ENCODE measurements at regions not wholly inside any gene's neighbourhood (a gene's known extent, or its start where the extent isn't known, plus 50 kb on each side); places are given as distances from the start of the nearest gene placed in this dataset.
"Not testable (repeated sequence)": the region's sequence is repeated elsewhere in the genome, so short reads cannot be mapped to it uniquely, and the experiment has no call there.

DNA sequence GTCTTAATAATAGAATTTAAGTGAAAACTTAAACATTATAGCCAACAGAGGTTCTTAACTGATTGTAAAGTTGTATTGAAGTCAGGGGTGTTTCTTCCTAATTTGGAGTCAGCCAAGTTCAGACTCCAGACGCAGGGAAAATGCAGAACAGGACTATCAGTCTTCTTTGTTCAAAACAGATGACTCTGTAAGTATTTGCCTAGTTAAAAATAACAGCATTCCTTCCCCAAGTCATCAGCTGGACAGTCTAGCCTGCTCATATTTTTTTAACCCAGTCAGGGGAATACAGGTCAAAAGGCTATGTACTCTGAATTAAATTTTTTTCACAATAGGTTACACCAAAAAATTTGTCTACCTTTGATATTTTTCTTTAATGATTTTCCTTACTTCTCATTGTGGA lies 73.8 kb upstream of the DCLK2 start:
- no peak overlapping the region for H3K27ac Mint-ChIP-seq
- ATAC-seq (replicated peaks in 1 of 2), result no peak
- H3K36me3 Mint-ChIP-seq (ENCODE audit: insufficient read depth in 2 of 2), result no peaks in the 10 kb centered on the region
- H3K4me3 Mint-ChIP-seq, result no peak overlapping the region
- peaks cover 17% of the 10 kb centered on the region for H3K27me3 Mint-ChIP-seq (ENCODE audit: low read depth)
- H3K4me1 Mint-ChIP-seq (ENCODE audit: low read depth), result no peaks in the 10 kb centered on the region
- H3K9me3 Mint-ChIP-seq, result no peaks in the 10 kb centered on the region
- DNase-seq, result no peak

DNA sequence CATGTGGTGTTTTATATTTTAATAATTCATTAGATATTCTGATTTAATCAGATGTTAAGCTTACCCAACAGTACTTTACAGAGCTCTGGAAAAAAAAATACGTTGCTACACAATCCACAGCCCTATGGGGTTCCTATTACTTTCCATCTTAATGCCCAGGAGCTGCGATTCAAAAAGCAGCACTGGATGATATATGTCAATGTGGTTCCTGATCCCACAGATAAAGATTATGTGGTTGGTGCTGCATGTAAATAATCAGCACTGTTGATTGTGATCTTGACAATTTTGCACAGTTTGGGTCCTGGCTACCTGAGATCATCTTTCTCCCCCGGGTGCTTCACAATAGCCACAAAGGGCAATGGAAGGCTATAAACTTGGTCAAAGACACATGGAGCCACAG lies 72.7 kb upstream of the DCLK2 start:
- H3K27ac Mint-ChIP-seq, result no peak overlapping the region
- peaks cover 17% of the 10 kb centered on the region for H3K27me3 Mint-ChIP-seq (ENCODE audit: low read depth)
- no peaks in the 10 kb centered on the region for H3K4me1 Mint-ChIP-seq (ENCODE audit: low read depth)
- H3K4me3 Mint-ChIP-seq, result no peak overlapping the region
- DNase-seq, result no peak
- H3K36me3 Mint-ChIP-seq (ENCODE audit: insufficient read depth in 2 of 2), result no peaks in the 10 kb centered on the region
- ATAC-seq (replicated peaks in 1 of 2), result no peak
- H3K9me3 Mint-ChIP-seq, result no peaks in the 10 kb centered on the region

GRCh38 chr4:150006197-150006596 lies 72.0 kb upstream of the DCLK2 start:
- no peaks in the 10 kb centered on the region for H3K4me1 Mint-ChIP-seq (ENCODE audit: low read depth)
- H3K36me3 Mint-ChIP-seq (ENCODE audit: insufficient read depth in 2 of 2), result no peaks in the 10 kb centered on the region
- H3K4me3 Mint-ChIP-seq, result no peak overlapping the region
- no peak for DNase-seq
- H3K27me3 Mint-ChIP-seq (ENCODE audit: low read depth), result peaks cover 17% of the 10 kb centered on the region
- H3K9me3 Mint-ChIP-seq, result no peaks in the 10 kb centered on the region
- no peak overlapping the region for H3K27ac Mint-ChIP-seq
- no peak for ATAC-seq (replicated peaks in 1 of 2)

GRCh38 chr4:150007512-150007911 lies 70.7 kb upstream of the DCLK2 start:
- H3K27ac Mint-ChIP-seq, result no peak overlapping the region
- H3K4me1 Mint-ChIP-seq (ENCODE audit: low read depth), result no peaks in the 10 kb centered on the region
- DNase-seq (no peak), ATAC-seq (replicated peaks in 1 of 2) (no peak)
- H3K27me3 Mint-ChIP-seq (ENCODE audit: low read depth), result peaks cover 17% of the 10 kb centered on the region
- no peaks in the 10 kb centered on the region for H3K36me3 Mint-ChIP-seq (ENCODE audit: insufficient read depth in 2 of 2)
- H3K9me3 Mint-ChIP-seq, result no peaks in the 10 kb centered on the region
- no peak overlapping the region for H3K4me3 Mint-ChIP-seq

DNA sequence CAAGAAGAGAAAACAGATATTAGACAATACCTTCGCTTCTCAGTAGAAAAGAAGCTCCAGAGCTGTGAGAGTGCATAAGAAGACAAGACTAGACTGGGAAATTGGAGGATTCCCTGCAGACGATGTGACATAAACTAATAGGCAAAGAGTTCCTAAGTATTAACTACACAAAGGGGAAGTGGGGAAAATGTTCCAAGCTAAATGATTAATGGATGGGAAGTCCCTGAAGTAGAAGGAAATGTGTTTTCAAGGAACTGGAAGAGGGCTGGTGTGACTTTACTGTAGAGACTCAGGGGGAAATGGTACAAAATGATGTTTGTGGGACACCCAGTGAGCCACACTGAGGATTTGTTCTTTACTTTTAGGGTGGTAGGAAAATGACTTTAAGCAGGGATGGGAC lies 69.7 kb upstream of the DCLK2 start:
- Mint-ChIP-seq H3K4me3 (no peak overlapping the region), H3K9me3 (no peaks in the 10 kb centered on the region), H3K27me3 (ENCODE audit: low read depth) (peaks cover 11% of the 10 kb centered on the region), H3K36me3 (ENCODE audit: insufficient read depth in 2 of 2) (no peaks in the 10 kb centered on the region), H3K4me1 (ENCODE audit: low read depth) (no peaks in the 10 kb centered on the region), H3K27ac (no peak overlapping the region)
- DNase-seq (no peak), ATAC-seq (replicated peaks in 1 of 2) (no peak)

DNA sequence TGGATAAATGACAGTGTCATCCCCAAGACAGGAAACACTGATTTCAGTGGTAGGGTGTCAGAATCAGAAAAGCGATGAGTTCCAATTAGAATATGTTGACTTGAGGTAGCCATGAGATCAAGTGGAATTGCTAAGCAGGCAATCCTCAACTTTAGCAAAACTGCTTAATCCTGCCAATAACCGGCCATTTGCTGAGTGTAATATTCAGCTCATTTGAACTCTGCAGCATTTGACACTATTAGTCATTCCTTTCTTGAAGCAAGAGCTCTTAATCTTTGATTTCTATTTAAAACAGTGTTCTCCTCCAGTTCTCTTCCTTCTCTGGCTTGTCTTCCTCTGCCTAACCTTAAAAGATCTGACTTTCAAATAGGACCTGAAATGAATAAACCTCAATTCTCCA lies 68.7 kb upstream of the DCLK2 start:
- Mint-ChIP-seq H3K36me3 (ENCODE audit: insufficient read depth in 2 of 2) (no peaks in the 10 kb centered on the region), H3K4me3 (no peak overlapping the region), H3K27ac (no peak overlapping the region), H3K9me3 (no peaks in the 10 kb centered on the region), H3K4me1 (ENCODE audit: low read depth) (no peaks in the 10 kb centered on the region), H3K27me3 (ENCODE audit: low read depth) (peaks cover 11% of the 10 kb centered on the region)
- DNase-seq (no peak), ATAC-seq (replicated peaks in 1 of 2) (no peak)

GRCh38 chr4:150010525-150011126 lies 67.6 kb upstream of the DCLK2 start:
- peaks cover 4% of the 10 kb centered on the region for H3K27me3 Mint-ChIP-seq (ENCODE audit: low read depth)
- H3K36me3 Mint-ChIP-seq (ENCODE audit: insufficient read depth in 2 of 2), result no peaks in the 10 kb centered on the region
- no peak overlapping the region for H3K27ac Mint-ChIP-seq
- H3K9me3 Mint-ChIP-seq, result no peaks in the 10 kb centered on the region
- no peak for ATAC-seq (replicated peaks in 1 of 2)
- no peak for DNase-seq
- H3K4me3 Mint-ChIP-seq, result no peak overlapping the region
- H3K4me1 Mint-ChIP-seq (ENCODE audit: low read depth), result no peaks in the 10 kb centered on the region

GRCh38 chr4:150012851-150013360 lies 65.3 kb upstream of the DCLK2 start:
- H3K27ac Mint-ChIP-seq, result no peak overlapping the region

GRCh38 chr4:150015910-150016309 lies 62.3 kb upstream of the DCLK2 start:
- not testable (repeated sequence) for H3K4me3 Mint-ChIP-seq; DNase-seq; H3K27ac Mint-ChIP-seq; H3K9me3 Mint-ChIP-seq; ATAC-seq (replicated peaks in 1 of 2); H3K36me3 Mint-ChIP-seq (ENCODE audit: insufficient read depth in 2 of 2); H3K4me1 Mint-ChIP-seq (ENCODE audit: low read depth)
- H3K27me3 Mint-ChIP-seq (ENCODE audit: low read depth), result peaks cover 27% of the 10 kb centered on the region

More at GRCh38 chr4:150012851-150013360, 65.3 kb upstream of the DCLK2 start:
- Mint-ChIP-seq H3K4me1 (ENCODE audit: low read depth) (no peaks in the 10 kb centered on the region), H3K4me3 (no peak overlapping the region), H3K27me3 (ENCODE audit: low read depth) (peaks cover 19% of the 10 kb centered on the region), H3K36me3 (ENCODE audit: insufficient read depth in 2 of 2) (no peaks in the 10 kb centered on the region), H3K9me3 (peaks cover 0 to 5% of the 10 kb centered on the region in 2 donors)
- DNase-seq (no peak), ATAC-seq (replicated peaks in 1 of 2) (no peak)

- not testable (repeated sequence) for H3K27ac Mint-ChIP-seq; ATAC-seq (replicated peaks in 1 of 2); H3K4me1 Mint-ChIP-seq (ENCODE audit: low read depth); H3K36me3 Mint-ChIP-seq (ENCODE audit: insufficient read depth in 2 of 2); H3K4me3 Mint-ChIP-seq; H3K9me3 Mint-ChIP-seq; DNase-seq
- peaks cover 27% of the 10 kb centered on the region for H3K27me3 Mint-ChIP-seq (ENCODE audit: low read depth)
These were observed 61.6 kb upstream of the DCLK2 start for GRCh38 chr4:150016621-150017020.

GRCh38 chr4:150018257-150018656 lies 60.0 kb upstream of the DCLK2 start:
- Mint-ChIP-seq H3K27ac (no peak overlapping the region), H3K36me3 (ENCODE audit: insufficient read depth in 2 of 2) (no peaks in the 10 kb centered on the region), H3K4me3 (no peak overlapping the region), H3K27me3 (ENCODE audit: low read depth) (peaks cover 35% of the 10 kb centered on the region), H3K4me1 (ENCODE audit: low read depth) (no peaks in the 10 kb centered on the region), H3K9me3 (peaks cover 0 to 5% of the 10 kb centered on the region in 2 donors)
- ATAC-seq (replicated peaks in 1 of 2), result no peak
- no peak for DNase-seq

- peaks cover 5 to 8% of the 10 kb centered on the region in 2 donors for H3K9me3 Mint-ChIP-seq
These were observed 56.8 kb upstream of the DCLK2 start for GRCh38 chr4:150021483-150021882.

GRCh38 chr4:150023489-150023888 lies 54.8 kb upstream of the DCLK2 start:
- no peak for ATAC-seq (replicated peaks in 1 of 2)
- DNase-seq, result no peak
- no peaks in the 10 kb centered on the region for H3K4me1 Mint-ChIP-seq (ENCODE audit: low read depth)
- H3K27ac Mint-ChIP-seq, result no peak overlapping the region
- peaks cover 9 to 11% of the 10 kb centered on the region in 2 donors for H3K9me3 Mint-ChIP-seq
- H3K4me3 Mint-ChIP-seq, result no peak overlapping the region
- H3K27me3 Mint-ChIP-seq (ENCODE audit: low read depth), result peaks cover 14% of the 10 kb centered on the region
- peaks cover 3 to 4% of the 10 kb centered on the region in 2 donors for H3K36me3 Mint-ChIP-seq (ENCODE audit: insufficient read depth in 2 of 2)

More at GRCh38 chr4:150021483-150021882, 56.8 kb upstream of the DCLK2 start:
- Mint-ChIP-seq H3K4me1 (ENCODE audit: low read depth) (no peaks in the 10 kb centered on the region), H3K36me3 (ENCODE audit: insufficient read depth in 2 of 2) (peaks cover 3% of the 10 kb centered on the region in 2 donors), H3K27ac (no peak overlapping the region), H3K27me3 (ENCODE audit: low read depth) (peaks cover 30% of the 10 kb centered on the region), H3K4me3 (no peak overlapping the region)
- ATAC-seq (replicated peaks in 1 of 2) (no peak), DNase-seq (no peak)

DNA sequence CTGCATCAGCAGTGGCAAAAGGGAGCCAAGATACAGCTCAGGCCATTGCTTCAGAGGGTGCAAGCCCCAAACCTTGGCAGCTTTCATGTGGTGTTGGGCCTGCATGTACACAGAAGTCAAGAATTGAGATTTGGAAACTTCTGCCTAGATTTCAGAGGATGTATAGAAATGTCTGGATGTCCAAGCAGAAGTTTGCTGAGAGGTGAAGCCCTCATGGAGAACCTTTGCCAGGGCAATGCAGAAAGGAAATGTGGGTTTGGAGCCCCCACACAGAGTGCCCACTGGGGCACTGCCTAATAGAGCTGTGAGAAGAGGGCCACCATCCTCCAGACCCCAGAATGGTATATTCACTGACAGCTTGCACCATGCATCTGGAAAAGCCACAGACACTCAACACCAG lies 51.3 kb upstream of the DCLK2 start:
- not testable (repeated sequence) for H3K36me3 Mint-ChIP-seq (ENCODE audit: insufficient read depth in 2 of 2); H3K4me3 Mint-ChIP-seq; DNase-seq; H3K27ac Mint-ChIP-seq; H3K4me1 Mint-ChIP-seq (ENCODE audit: low read depth); ATAC-seq (replicated peaks in 1 of 2)
- Mint-ChIP-seq H3K9me3 (peaks cover 11% of the 10 kb centered on the region in 2 donors), H3K27me3 (ENCODE audit: low read depth) (peaks cover 11% of the 10 kb centered on the region)
